ENCODE measurements at regions not wholly inside any gene's neighbourhood (a gene's known extent, or its start where the extent isn't known, plus 50 kb on each side); places are given as distances from the start of the nearest gene placed in this dataset.
"Not testable (repeated sequence)": the region's sequence is repeated elsewhere in the genome, so short reads cannot be mapped to it uniquely, and the experiment has no call there.

- TF ChIP-seq REST (IDR thresholded peaks at IDR 0.05; ENCODE audit: low read depth, low read length) (no peak), SMC3 (IDR thresholded peaks at IDR 0.05; ENCODE audit: low read depth, low read length) (no peak), TAF1 (IDR thresholded peaks at IDR 0.05; ENCODE audit: borderline replicate concordance, low read depth, low read length) (no peak), RFX5 (IDR thresholded peaks at IDR 0.05; ENCODE audit: low read length) (no peak), NRF1 (IDR thresholded peaks at IDR 0.05; ENCODE audit: low read depth, low read length) (no peak), RXRA (IDR thresholded peaks at IDR 0.05; ENCODE audit: borderline replicate concordance, low read depth) (no peak), TCF12 (IDR thresholded peaks at IDR 0.05) (no peak), YY1 (IDR thresholded peaks at IDR 0.05; ENCODE audit: low read depth) (no peak), GATA2 (CRISPR knock-in tag; IDR thresholded peaks at IDR 0.05) (no peak), CHD2 (IDR thresholded peaks at IDR 0.05; ENCODE audit: low read length, partially characterized antibody) (no peak)
- TF ChIP-seq, protein P1, sequence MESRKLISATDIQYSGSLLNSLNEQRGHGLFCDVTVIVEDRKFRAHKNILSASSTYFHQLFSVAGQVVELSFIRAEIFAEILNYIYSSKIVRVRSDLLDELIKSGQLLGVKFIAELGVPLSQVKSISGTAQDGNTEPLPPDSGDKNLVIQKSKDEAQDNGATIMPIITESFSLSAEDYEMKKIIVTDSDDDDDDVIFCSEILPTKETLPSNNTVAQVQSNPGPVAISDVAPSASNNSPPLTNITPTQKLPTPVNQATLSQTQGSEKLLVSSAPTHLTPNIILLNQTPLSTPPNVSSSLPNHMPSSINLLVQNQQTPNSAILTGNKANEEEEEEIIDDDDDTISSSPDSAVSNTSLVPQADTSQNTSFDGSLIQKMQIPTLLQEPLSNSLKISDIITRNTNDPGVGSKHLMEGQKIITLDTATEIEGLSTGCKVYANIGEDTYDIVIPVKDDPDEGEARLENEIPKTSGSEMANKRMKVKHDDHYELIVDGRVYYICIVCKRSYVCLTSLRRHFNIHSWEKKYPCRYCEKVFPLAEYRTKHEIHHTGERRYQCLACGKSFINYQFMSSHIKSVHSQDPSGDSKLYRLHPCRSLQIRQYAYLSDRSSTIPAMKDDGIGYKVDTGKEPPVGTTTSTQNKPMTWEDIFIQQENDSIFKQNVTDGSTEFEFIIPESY (IDR thresholded peaks at IDR 0.05; ENCODE audit: borderline replicate concordance, low read depth): no peak
- no peak overlapping the region for H3K4me3 ChIP-seq (ENCODE audit: low read depth in 2 of 2, low read length in 1 of 2)
- no peak overlapping the region for H2AFZ ChIP-seq (ENCODE audit: low read depth)
- no peaks in the 10 kb centered on the region for H3K36me3 ChIP-seq (replicated peaks in 1 of 2; ENCODE audit: control insufficient read depth in 1 of 2, insufficient read depth in 2 of 2, low read length in 1 of 2)
- WGBS (ENCODE audit: low lambda C conversion rate): 83% methylated on average over 3 of the region's 3 CpGs
- H3F3A ChIP-seq (replicated peaks; ENCODE audit: insufficient read depth): no peaks in the 10 kb centered on the region
- H3K4me2 ChIP-seq: no peak overlapping the region
- no peaks in the 10 kb centered on the region for H3K9me3 ChIP-seq
- H3K9me2 ChIP-seq: no peaks in the 10 kb centered on the region
- no peaks in the 10 kb centered on the region; a peak in 1 of 4 replicates for H3K4me1 ChIP-seq (ENCODE audit: control insufficient read depth in 1 of 2, insufficient read depth in 2 of 2, low read depth in 1 of 2, low read length in 1 of 2)
- H3K9ac ChIP-seq: no peak overlapping the region
- CTCF ChIA-PET: interaction anchor here (0.6 kb wide), 1 partner anchor 1599 kb away, joined by 3 read pairs; no protein-coding TSS in a partner anchor
- no peaks in the 10 kb centered on the region for H4K20me1 ChIP-seq (ENCODE audit: insufficient read depth)
- H3K27ac ChIP-seq (ENCODE audit: low read depth in 2 of 2, low read length in 1 of 2): no peak overlapping the region
- H3K79me2 ChIP-seq (ENCODE audit: insufficient read depth): no peaks in the 10 kb centered on the region
- POLR2A ChIA-PET: no interaction called here
- H3K27me3 ChIP-seq (ENCODE audit: insufficient read depth): no peaks in the 10 kb centered on the region
- DNase-seq: no peak
These were observed 97.6 kb upstream of the FRMD4B start for GRCh38 chr3:69483449-69483848.

DNA sequence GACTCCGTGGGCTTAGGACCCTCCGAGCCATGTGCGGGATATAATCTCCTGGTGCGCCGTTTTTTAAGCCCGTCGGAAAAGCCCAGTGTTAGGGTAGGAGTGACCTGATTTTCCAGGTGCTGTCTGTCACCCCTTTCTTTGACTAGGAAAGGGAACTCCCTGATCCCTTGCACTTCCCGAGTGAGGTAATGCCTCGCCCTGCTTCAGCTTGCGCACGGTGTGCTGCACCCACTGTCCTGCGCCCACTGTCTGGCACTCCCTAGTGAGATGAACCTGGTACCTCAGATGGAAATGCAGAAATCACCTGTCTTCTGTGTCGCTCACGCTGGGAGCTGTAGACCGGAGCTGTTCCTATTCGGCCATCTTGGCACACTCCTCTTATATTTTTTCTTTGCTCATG is 95.1 kb upstream of the FRMD4B start:
- WGBS (ENCODE audit: low lambda C conversion rate): 74% methylated on average over 13 of the region's 16 CpGs
- not testable (repeated sequence) for H4K20me1 ChIP-seq (ENCODE audit: insufficient read depth)

More for the DNA sequence above, 95.1 kb upstream of the FRMD4B start:
- H3K9me2 ChIP-seq; H3K4me1 ChIP-seq (ENCODE audit: control insufficient read depth in 1 of 2, insufficient read depth in 2 of 2, low read depth in 1 of 2, low read length in 1 of 2); H3K36me3 ChIP-seq (replicated peaks in 1 of 2; ENCODE audit: control insufficient read depth in 1 of 2, insufficient read depth in 2 of 2, low read length in 1 of 2); H3K27ac ChIP-seq (ENCODE audit: low read depth in 2 of 2, low read length in 1 of 2); CTCF ChIA-PET; H3K9ac ChIP-seq; H3K27me3 ChIP-seq (ENCODE audit: insufficient read depth); H3F3A ChIP-seq (replicated peaks; ENCODE audit: insufficient read depth); H3K4me2 ChIP-seq; H3K4me3 ChIP-seq (ENCODE audit: low read depth in 2 of 2, low read length in 1 of 2); DNase-seq; POLR2A ChIA-PET; H3K9me3 ChIP-seq; H2AFZ ChIP-seq (ENCODE audit: low read depth); H3K79me2 ChIP-seq (ENCODE audit: insufficient read depth): not testable (repeated sequence)

Data from SK-N-SH (cell line).